H1 (cell line): ENCODE measurements at regions not wholly inside any gene's neighbourhood (a gene's known extent, or its start where the extent isn't known, plus 50 kb on each side); places are given as distances from the start of the nearest gene placed in this dataset.

ENCODE experiments used
- CTCF ChIA-PET: fragments of 300-600 bp; sonication (Branson Sonifier 250); formaldehyde crosslinking; loops from one replicate; lab custom pipeline; 2021; ENCODE audit not compliant: partially characterized antibody; lab: Charles Lee
- POLR2A ChIA-PET: fragments of 300-600 bp; sonication (Branson Sonifier 250); formaldehyde crosslinking; loops from one replicate; lab custom pipeline; 2021; ENCODE audit warnings: inconsistent platforms; ENCODE audit not compliant: partially characterized antibody; lab: Charles Lee
- DNase-seq, 2 experiments: peaks; one replicate each; pipeline versions ENCODE4 v3.0.0 to v3.0.0-alpha.2; 2010 to 2022; ENCODE audit warnings: low spot score in 2 of 2, low read depth in 1 of 2, mixed read lengths in 1 of 2
- FAIRE-seq: peaks from 2 replicates; lab custom pipeline; 2011; peaks lifted over from hg19 to GRCh38; lab: Jason Lieb, UNC
- H2AFZ ChIP-seq: 2 replicates; pipeline ENCODE4 v1.8.1; 2012; ENCODE audit warnings: low read length, inconsistent platforms
- H2AK5ac ChIP-seq: 2 replicates; pipeline ENCODE4 v1.6.1; 2013; ENCODE audit warnings: low read depth, low read length
- H2BK120ac ChIP-seq: replicated peaks from 2 replicates; pipeline ENCODE3; 2013; ENCODE audit warnings: low read depth, low read length, inconsistent platforms
- H2BK12ac ChIP-seq: 2 replicates; pipeline ENCODE4 v1.6.1; 2013; ENCODE audit warnings: low read depth, low read length
- H2BK15ac ChIP-seq: 2 replicates; pipeline ENCODE4 v1.6.1; 2013; ENCODE audit warnings: low read length
- H2BK20ac ChIP-seq: 2 replicates; pipeline ENCODE4 v1.6.1; 2013; ENCODE audit warnings: low read length
- H2BK5ac ChIP-seq: 2 replicates; pipeline ENCODE4 v1.6.1; 2013; ENCODE audit warnings: low read depth, low read length
- H3K14ac ChIP-seq: 2 replicates; pipeline ENCODE4 v1.6.1; 2013; ENCODE audit warnings: inconsistent platforms; ENCODE audit not compliant: insufficient read length
- H3K18ac ChIP-seq: 2 replicates; pipeline ENCODE4 v1.6.1; 2013; ENCODE audit warnings: low read length; ENCODE audit errors: extremely low read depth
- H3K23ac ChIP-seq: 2 replicates; pipeline ENCODE4 v1.6.1; 2013; ENCODE audit warnings: inconsistent platforms; ENCODE audit not compliant: insufficient read length
- H3K23me2 ChIP-seq: 2 replicates; pipeline ENCODE4 v1.6.1; 2013; ENCODE audit warnings: low read depth, low read length
- H3K27ac ChIP-seq: 2 replicates; pipeline ENCODE4 v1.6.1; 2011; ENCODE audit warnings: low read depth, low read length, inconsistent platforms
- H3K27me3 ChIP-seq, 4 experiments: replicated peaks in 1 of 4; 1 replicate in 1 of 4; 2 replicates in 3 of 4; pipeline versions ENCODE4 v1.6.1 to v1.8.1; 2011 to 2013; ENCODE audit warnings: low read length in 3 of 4, mild to moderate bottlenecking in 3 of 4, inconsistent platforms in 2 of 4, mixed read lengths in 2 of 4, moderate library complexity in 1 of 4; ENCODE audit not compliant: control insufficient read depth in 3 of 4, insufficient read depth in 3 of 4; ENCODE audit errors: extremely low read depth in 1 of 4
- H3K36me3 ChIP-seq, 4 experiments: 2 replicates each; pipeline versions ENCODE4 v1.6.1 to v1.8.1; 2011 to 2013; ENCODE audit warnings: mild to moderate bottlenecking in 4 of 4, low read length in 3 of 4, moderate library complexity in 2 of 4, control low read depth in 1 of 4, inconsistent platforms in 1 of 4; ENCODE audit not compliant: insufficient read depth in 4 of 4, control insufficient read depth in 2 of 4
- H3K4ac ChIP-seq: replicated peaks from 2 replicates; pipeline ENCODE3; 2013; ENCODE audit warnings: low read length, low read depth, mixed read lengths, inconsistent platforms; ENCODE audit not compliant: insufficient read length
- H3K4me1 ChIP-seq, 4 experiments: replicated peaks in 1 of 4; 1 replicate in 1 of 4; 2 replicates in 3 of 4; pipeline versions ENCODE4 v1.6.1 to v1.8.1; 2011 to 2013; ENCODE audit warnings: low read length in 3 of 4, inconsistent platforms in 2 of 4, mixed read lengths in 1 of 4; ENCODE audit not compliant: insufficient read depth in 4 of 4, control insufficient read depth in 3 of 4
- H3K4me2 ChIP-seq, 2 experiments: 2 replicates each; pipeline versions ENCODE4 v1.6.1 to v1.8.1; 2011 to 2013; ENCODE audit warnings: low read depth in 2 of 2, low read length in 2 of 2, control low read depth in 1 of 2, inconsistent platforms in 1 of 2, mild to moderate bottlenecking in 1 of 2; ENCODE audit not compliant: insufficient read depth in 1 of 2
- H3K4me3 ChIP-seq, 4 experiments: fragments of 200-600, 300-600 bp in 1 of 4; sonication (generic), shearing (Covaris generic), sonication (Bioruptor Twin) in 1 of 4; 2 replicates each; pipeline versions ENCODE4 v1.5.1 to v1.8.1; 2011 to 2016; ENCODE audit warnings: low read length in 4 of 4, low read depth in 3 of 4, control low read depth in 2 of 4, inconsistent platforms in 2 of 4, mild to moderate bottlenecking in 2 of 4, mixed read lengths in 1 of 4, moderate library complexity in 1 of 4; ENCODE audit not compliant: insufficient read depth in 2 of 4; ENCODE audit errors: extremely low read depth in 1 of 4
- H3K56ac ChIP-seq: replicated peaks from 2 replicates; pipeline ENCODE3; 2013; ENCODE audit warnings: low read depth, mild to moderate bottlenecking, mixed read lengths, low read length, inconsistent platforms; ENCODE audit not compliant: insufficient read length
- H3K79me1 ChIP-seq: 2 replicates; pipeline ENCODE4 v1.6.1; 2013; ENCODE audit warnings: low read depth, low read length, control low read depth
- H3K79me2 ChIP-seq, 2 experiments: 2 replicates each; pipeline versions ENCODE4 v1.6.1 to v1.8.1; 2012 to 2013; ENCODE audit warnings: low read length in 2 of 2, mild to moderate bottlenecking in 2 of 2, inconsistent platforms in 1 of 2; ENCODE audit not compliant: insufficient read depth in 2 of 2, control insufficient read depth in 1 of 2
- H3K9ac ChIP-seq, 4 experiments: replicated peaks in 1 of 4; 1 replicate in 1 of 4; 2 replicates in 3 of 4; pipeline versions ENCODE4 v1.6.1 to v1.8.1; 2011 to 2013; ENCODE audit warnings: low read depth in 3 of 4, low read length in 3 of 4, control low read depth in 2 of 4, mild to moderate bottlenecking in 2 of 4, moderate library complexity in 2 of 4, inconsistent platforms in 1 of 4; ENCODE audit errors: extremely low read depth in 1 of 4
- H3K9me3 ChIP-seq, 2 experiments: 2 replicates each; pipeline versions ENCODE4 v1.6.1 to v1.8.1; 2012 to 2013; ENCODE audit warnings: mild to moderate bottlenecking in 2 of 2, moderate library complexity in 2 of 2, control low read depth in 1 of 2, inconsistent platforms in 1 of 2, low read depth in 1 of 2, low read length in 1 of 2, mixed read lengths in 1 of 2; ENCODE audit not compliant: insufficient read depth in 2 of 2
- H4K20me1 ChIP-seq, 2 experiments: replicated peaks in 1 of 2; 2 replicates each; pipeline versions ENCODE3 to v1.8.1; 2011 to 2013; ENCODE audit warnings: inconsistent platforms in 2 of 2, low read length in 2 of 2, mild to moderate bottlenecking in 1 of 2; ENCODE audit not compliant: insufficient read depth in 2 of 2, control insufficient read depth in 1 of 2
- H4K5ac ChIP-seq: 2 replicates; pipeline ENCODE4 v1.6.1; 2013; ENCODE audit warnings: low read length, low read depth, mixed read lengths, inconsistent platforms; ENCODE audit not compliant: insufficient read length
- H4K8ac ChIP-seq: 2 replicates; pipeline ENCODE4 v1.8.0; 2013; ENCODE audit warnings: mild to moderate bottlenecking, moderate library complexity, low read length, inconsistent platforms; ENCODE audit not compliant: insufficient read depth; ENCODE audit errors: extremely low read depth
- H4K91ac ChIP-seq: replicated peaks from 2 replicates; pipeline ENCODE3; 2013; ENCODE audit warnings: low read length, mixed read lengths, inconsistent platforms; ENCODE audit not compliant: insufficient read length
- CBX5 ChIP-seq: fragments of 300-800, 300-1000 bp; sonication (generic); IDR thresholded peaks from 2 replicates; pipeline ENCODE4 v1.7.1; 2016; ENCODE audit warnings: antibody characterized with exemption, low read length, low read depth
- CHD2 ChIP-seq: IDR thresholded peaks from 2 replicates; pipeline ENCODE4 v1.6.1; 2012; ENCODE audit warnings: low read length, improper control_type of control experiment
- EGR1 ChIP-seq: IDR thresholded peaks from 2 replicates; pipeline ENCODE4 v1.6.1; 2011; ENCODE audit warnings: low read depth, low read length, borderline replicate concordance
- HDAC2 ChIP-seq, 2 experiments: fragments of 300-600 bp in 1 of 2; sonication (generic) in 1 of 2; IDR thresholded peaks; 2 replicates each; pipeline ENCODE4 v1.6.1; 2011 to 2012; ENCODE audit warnings: low read depth in 2 of 2, low read length in 2 of 2, mild to moderate bottlenecking in 2 of 2, moderate library complexity in 2 of 2, borderline replicate concordance in 1 of 2, inconsistent platforms in 1 of 2
- KDM1A ChIP-seq: fragments of 200-600, 300-600 bp; sonication (generic); IDR thresholded peaks from 2 replicates; pipeline ENCODE4 v1.7.1; 2016; ENCODE audit warnings: mild to moderate bottlenecking, low read length, borderline replicate concordance
- NRF1 ChIP-seq: IDR thresholded peaks from 2 replicates; pipeline ENCODE4 v1.6.1; 2011; ENCODE audit warnings: mild to moderate bottlenecking, low read depth, low read length, improper control_type of control experiment
- POLR2A ChIP-seq, 2 experiments: IDR thresholded peaks; 1 replicate in 1 of 2; 2 replicates in 1 of 2; pipeline ENCODE4 v1.6.1; 2011; ENCODE audit warnings: low read depth in 2 of 2, low read length in 2 of 2, mild to moderate bottlenecking in 2 of 2; ENCODE audit errors: control extremely low read depth in 1 of 2
- RFX5 ChIP-seq: IDR thresholded peaks from 2 replicates; pipeline ENCODE4 v1.6.1; 2011; ENCODE audit warnings: low read depth, low read length, improper control_type of control experiment, borderline replicate concordance
- SAP30 ChIP-seq: fragments of 300-600 bp; sonication (generic); IDR thresholded peaks from 2 replicates; pipeline ENCODE4 v1.7.1; 2012; ENCODE audit warnings: low read length, moderate library complexity, mild to moderate bottlenecking, inconsistent platforms; ENCODE audit not compliant: insufficient read depth, insufficient replicate concordance
- SIRT6 ChIP-seq: IDR thresholded peaks from one replicate; pipeline ENCODE4 v1.7.1; 2012; ENCODE audit warnings: low read length, inconsistent platforms
- SIX5 ChIP-seq: IDR thresholded peaks from 2 replicates; pipeline ENCODE4 v1.6.1; 2011; ENCODE audit warnings: mild to moderate bottlenecking, low read depth, low read length
- WGBS, 2 experiments: shearing (Covaris generic) in 1 of 2; methylation state at CpG; one replicate each; pipeline versions ENCODE4 v1.1.6 to v1.1.7; 2013 to 2015; ENCODE audit warnings: low lambda C conversion rate in 2 of 2, mixed read lengths in 2 of 2, inconsistent platforms in 1 of 2, low coverage in 1 of 2, missing lambda C conversion rate in 1 of 2; ENCODE audit not compliant: insufficient replicate concordance in 2 of 2, insufficient coverage in 1 of 2, insufficient read length in 1 of 2; ENCODE audit errors: extremely low coverage in 1 of 2, missing lambda C conversion rate in 1 of 2; 5-methylcytosine and 5-hydroxymethylcytosine counted together
- TF ChIP-seq, protein P1 (sequence below): IDR thresholded peaks from 2 replicates; pipeline ENCODE4 v1.6.1; 2012; ENCODE audit warnings: low read length, inconsistent platforms
- TF ChIP-seq, protein P2 (sequence below): IDR thresholded peaks from 2 replicates; pipeline ENCODE4 v1.6.1; 2011; ENCODE audit warnings: low read depth, mild to moderate bottlenecking, low read length; ENCODE audit not compliant: insufficient read depth

DNA sequence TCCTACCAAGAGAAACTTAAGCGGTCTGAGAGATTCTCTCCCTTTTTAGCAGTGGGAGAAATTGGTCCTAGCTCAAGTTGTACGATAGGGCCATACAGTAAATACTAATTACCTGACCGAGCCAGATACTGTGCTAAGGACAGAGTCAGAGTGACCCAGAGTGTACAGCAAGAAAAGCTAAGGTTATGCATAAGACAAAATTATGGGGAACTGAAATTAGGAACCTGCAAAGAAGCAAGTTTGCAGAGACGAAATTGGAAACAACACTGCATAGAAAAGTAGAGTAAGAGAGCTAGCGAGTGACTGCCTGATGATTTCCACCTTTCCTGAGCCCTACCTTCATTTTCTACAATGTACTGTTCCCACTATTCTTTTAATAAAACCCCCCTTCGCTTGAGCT lies 278.1 kb downstream of the NKX6-1 start:
- POLR2A ChIA-PET, result no interaction called here
- Histone ChIP-seq H3K18ac (no peak overlapping the region), H3K4me3 (no peak overlapping the region), H4K91ac (no peak overlapping the region), H3K4me2 (no peak overlapping the region), H2BK15ac (no peak overlapping the region), H3K79me2 (no peaks in the 10 kb centered on the region), H4K5ac (no peak overlapping the region), H3K14ac (no peak overlapping the region), H2BK120ac (no peak overlapping the region), H3K9me3 (no peaks in the 10 kb centered on the region), H3K27me3 (no peaks in the 10 kb centered on the region; a peak in 1 of 7 replicates), H2AFZ (no peak overlapping the region), H4K8ac (no peak overlapping the region), H4K20me1 (no peaks in the 10 kb centered on the region), H3K56ac (no peak overlapping the region), H2BK20ac (no peak overlapping the region), H3K23me2 (no peaks in the 10 kb centered on the region), H3K4ac (no peak overlapping the region), H2BK5ac (no peak overlapping the region), H3K4me1 (peaks cover 0 to 13% (median 8%) of the 10 kb centered on the region in 4 experiments; a peak in 5 of 7 replicates), H2AK5ac (no peak overlapping the region), H3K23ac (no peak overlapping the region), H3K79me1 (no peaks in the 10 kb centered on the region), H3K36me3 (no peaks in the 10 kb centered on the region), H3K9ac (no peak overlapping the region), H2BK12ac (no peak overlapping the region), H3K27ac (no peak overlapping the region)
- FAIRE-seq, result no peak
- no peak for DNase-seq
- CTCF ChIA-PET, result interaction anchor here (1.1 kb wide), 1 partner anchor 230 kb away, joined by 3 read pairs; no protein-coding TSS in a partner anchor
- 86% methylated on average over 6 of the region's 6 CpGs; no CpG with 5 or more reads in 1 of the 2 experiments for WGBS, 2 experiments
- TF ChIP-seq, protein P1, sequence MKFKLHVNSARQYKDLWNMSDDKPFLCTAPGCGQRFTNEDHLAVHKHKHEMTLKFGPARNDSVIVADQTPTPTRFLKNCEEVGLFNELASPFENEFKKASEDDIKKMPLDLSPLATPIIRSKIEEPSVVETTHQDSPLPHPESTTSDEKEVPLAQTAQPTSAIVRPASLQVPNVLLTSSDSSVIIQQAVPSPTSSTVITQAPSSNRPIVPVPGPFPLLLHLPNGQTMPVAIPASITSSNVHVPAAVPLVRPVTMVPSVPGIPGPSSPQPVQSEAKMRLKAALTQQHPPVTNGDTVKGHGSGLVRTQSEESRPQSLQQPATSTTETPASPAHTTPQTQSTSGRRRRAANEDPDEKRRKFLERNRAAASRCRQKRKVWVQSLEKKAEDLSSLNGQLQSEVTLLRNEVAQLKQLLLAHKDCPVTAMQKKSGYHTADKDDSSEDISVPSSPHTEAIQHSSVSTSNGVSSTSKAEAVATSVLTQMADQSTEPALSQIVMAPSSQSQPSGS, result no peak
- TF ChIP-seq SAP30 (no peak), RFX5 (no peak), EGR1 (no peak), POLR2A (IDR thresholded peaks at IDR 0.05; ENCODE audit: control extremely low read depth in 1 of 2, low read depth in 2 of 2, low read length in 2 of 2) (no peak), SIRT6 (no peak), HDAC2 (IDR thresholded peaks at IDR 0.05; ENCODE audit: borderline replicate concordance in 1 of 2, low read depth in 2 of 2, low read length in 2 of 2) (no peak), NRF1 (no peak), KDM1A (no peak), CHD2 (no peak), CBX5 (no peak), SIX5 (no peak)
- TF ChIP-seq, protein P2, sequence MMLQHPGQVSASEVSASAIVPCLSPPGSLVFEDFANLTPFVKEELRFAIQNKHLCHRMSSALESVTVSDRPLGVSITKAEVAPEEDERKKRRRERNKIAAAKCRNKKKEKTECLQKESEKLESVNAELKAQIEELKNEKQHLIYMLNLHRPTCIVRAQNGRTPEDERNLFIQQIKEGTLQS, result no peak
